Endothelial cell of umbilical vein (primary cell): ENCODE measurements at regions not wholly inside any gene's neighbourhood (a gene's known extent, or its start where the extent isn't known, plus 50 kb on each side); places are given as distances from the start of the nearest gene placed in this dataset.

Source experiments
- BruUV-seq: library from RNA; stranded (reverse); fragments of 400-500 nt; replicated peaks from 2 replicates; lab custom pipeline; 2021; lab: Mats Ljungman, UMichigan
- CTCF ChIA-PET: fragments of 300-600, 350-600 bp; sonication (Branson Sonifier 250); formaldehyde crosslinking; loops from one replicate; lab custom pipeline; 2021; ENCODE audit warnings: antibody characterized with exemption, inconsistent platforms; lab: Charles Lee
- POLR2A ChIA-PET: fragments of 300-600, 350-600 bp; sonication (Branson Sonifier 250); formaldehyde crosslinking; loops from one replicate; lab custom pipeline; 2021; ENCODE audit warnings: antibody characterized with exemption, inconsistent platforms; lab: Charles Lee
- DNase-seq: peaks from one replicate; pipeline ENCODE4 v3.0.0-alpha.2; 2011; ENCODE audit warnings: low read depth, low spot score
- FAIRE-seq: peaks from 2 replicates; lab custom pipeline; 2011; peaks lifted over from hg19 to GRCh38; lab: Jason Lieb, UNC
- H2AFZ ChIP-seq: 2 replicates; pipeline ENCODE4 v1.6.0; 2012; ENCODE audit warnings: low read depth, low read length, control low read depth, inconsistent platforms
- H3K27ac ChIP-seq: 2 replicates; pipeline ENCODE4 v1.5.1; 2011; ENCODE audit warnings: low read depth, mild to moderate bottlenecking, control low read depth, low read length, moderate library complexity; ENCODE audit not compliant: insufficient read depth
- H3K27me3 ChIP-seq, 2 experiments: 2 replicates each; pipeline versions ENCODE4 v1.6.0 to v1.6.1; 2011; ENCODE audit warnings: low read length in 2 of 2, mixed read lengths in 1 of 2; ENCODE audit not compliant: control insufficient read depth in 2 of 2, insufficient read depth in 2 of 2
- H3K36me3 ChIP-seq, 2 experiments: 2 replicates in 1 of 2; 3 replicates in 1 of 2; pipeline ENCODE4 v1.5.1; 2011; ENCODE audit warnings: low read length in 2 of 2, mild to moderate bottlenecking in 1 of 2, moderate library complexity in 1 of 2; ENCODE audit not compliant: control insufficient read depth in 2 of 2, insufficient read depth in 2 of 2; ENCODE audit errors: extremely low read depth in 1 of 2
- H3K4me1 ChIP-seq: 3 replicates; pipeline ENCODE4 v1.5.1; 2011; ENCODE audit warnings: mild to moderate bottlenecking, low read length; ENCODE audit not compliant: control insufficient read depth, insufficient read depth; ENCODE audit errors: extremely low read depth
- H3K4me2 ChIP-seq: 2 replicates; pipeline ENCODE4 v1.6.1; 2011; ENCODE audit warnings: low read length, control low read depth, mixed read lengths; ENCODE audit not compliant: insufficient read depth
- H3K4me3 ChIP-seq, 3 experiments: fragments of 200-600 bp in 1 of 3; sonication (generic), shearing (Covaris generic) in 1 of 3; replicated peaks in 1 of 3; 2 replicates each; pipeline ENCODE4 v1.5.1; 2011 to 2016; ENCODE audit warnings: control low read depth in 3 of 3, low read length in 3 of 3, mild to moderate bottlenecking in 2 of 3, inconsistent platforms in 1 of 3, low read depth in 1 of 3, moderate library complexity in 1 of 3; ENCODE audit not compliant: insufficient read depth in 1 of 3
- H3K79me2 ChIP-seq: 2 replicates; pipeline ENCODE4 v1.6.0; 2012; ENCODE audit warnings: low read length, inconsistent platforms; ENCODE audit not compliant: control insufficient read depth, insufficient read depth
- H3K9ac ChIP-seq: replicated peaks from 2 replicates; pipeline ENCODE3; 2011; ENCODE audit warnings: low read length, control low read depth; ENCODE audit not compliant: insufficient read depth; ENCODE audit errors: extremely low read depth
- H3K9me1 ChIP-seq: replicated peaks from 3 replicates; pipeline ENCODE4 v1.6.0; 2011; ENCODE audit warnings: mild to moderate bottlenecking, low read length; ENCODE audit not compliant: control insufficient read depth, insufficient read depth; ENCODE audit errors: extremely low read depth
- H3K9me3 ChIP-seq: replicated peaks from 2 replicates; pipeline ENCODE4 v1.5.1; 2012; ENCODE audit warnings: low read length, inconsistent platforms; ENCODE audit not compliant: control insufficient read depth, insufficient read depth
- H4K20me1 ChIP-seq: replicated peaks from 2 replicates; pipeline ENCODE3; 2011; ENCODE audit warnings: mild to moderate bottlenecking, low read length; ENCODE audit not compliant: control insufficient read depth, insufficient read depth; ENCODE audit errors: extremely low read depth
- EZH2 ChIP-seq: IDR thresholded peaks from 2 replicates; pipeline ENCODE4 v1.6.1; 2012; ENCODE audit warnings: borderline replicate concordance, low read depth, mild to moderate bottlenecking, moderate library complexity, low read length, inconsistent platforms; ENCODE audit not compliant: severe bottlenecking
- FOS ChIP-seq: IDR thresholded peaks from 2 replicates; pipeline ENCODE4 v1.6.1; 2011; ENCODE audit warnings: mild to moderate bottlenecking, low read length, moderate library complexity, borderline replicate concordance; ENCODE audit not compliant: insufficient read depth
- GATA2 ChIP-seq: IDR thresholded peaks from 2 replicates; pipeline ENCODE4 v1.7.0; 2011; ENCODE audit warnings: low read depth, mild to moderate bottlenecking, moderate library complexity, mixed read lengths, low read length; ENCODE audit not compliant: insufficient read length, insufficient read depth
- JUN ChIP-seq: IDR thresholded peaks from 2 replicates; pipeline ENCODE4 v1.6.1; 2011; ENCODE audit warnings: borderline replicate concordance, low read depth; ENCODE audit not compliant: insufficient read length, insufficient read depth
- MYC ChIP-seq: IDR thresholded peaks from one replicate; pipeline ENCODE4 v1.6.1; 2011; ENCODE audit warnings: mild to moderate bottlenecking, low read depth, low read length
- POLR2A ChIP-seq: IDR thresholded peaks from 2 replicates; pipeline ENCODE4 v1.6.1; 2012; ENCODE audit warnings: low read depth, mild to moderate bottlenecking, control low read depth, low read length
- POLR2AphosphoS5 ChIP-seq: IDR thresholded peaks from 2 replicates; pipeline ENCODE4 v1.6.1; 2012; ENCODE audit warnings: low read depth, mild to moderate bottlenecking, control low read depth, low read length, moderate library complexity; ENCODE audit not compliant: insufficient read depth
- dilution Hi-C: fragments of 300-500 bp; cut with MboI; formaldehyde crosslinking; loops from one replicate; pipeline ENCODE4 v1.15.0; 2019; ENCODE audit warnings: low sequenced_read_pairs; ENCODE audit not compliant: extremely low pct_ligation_motif_present
- intact Hi-C: fragments of 100-400 bp; cut with micrococcal nuclease; formaldehyde crosslinking; loops from one replicate; pipeline ENCODE4 v1.10.0; 2022
- TF ChIP-seq, protein P1 (sequence below), 2 donors: IDR thresholded peaks; 1 replicate in 1 of 2; 2 replicates in 1 of 2; pipeline ENCODE4 v1.5.1; 2011; ENCODE audit warnings: low read length in 2 of 2, mild to moderate bottlenecking in 2 of 2, moderate library complexity in 2 of 2, control low read depth in 1 of 2, inconsistent platforms in 1 of 2, low read depth in 1 of 2; ENCODE audit not compliant: insufficient read depth in 1 of 2; ENCODE audit errors: extremely low read depth in 1 of 2
- TF ChIP-seq, protein P2 (sequence below): IDR thresholded peaks from 2 replicates; pipeline ENCODE4 v1.6.1; 2011; ENCODE audit not compliant: insufficient read depth, insufficient read length

DNA sequence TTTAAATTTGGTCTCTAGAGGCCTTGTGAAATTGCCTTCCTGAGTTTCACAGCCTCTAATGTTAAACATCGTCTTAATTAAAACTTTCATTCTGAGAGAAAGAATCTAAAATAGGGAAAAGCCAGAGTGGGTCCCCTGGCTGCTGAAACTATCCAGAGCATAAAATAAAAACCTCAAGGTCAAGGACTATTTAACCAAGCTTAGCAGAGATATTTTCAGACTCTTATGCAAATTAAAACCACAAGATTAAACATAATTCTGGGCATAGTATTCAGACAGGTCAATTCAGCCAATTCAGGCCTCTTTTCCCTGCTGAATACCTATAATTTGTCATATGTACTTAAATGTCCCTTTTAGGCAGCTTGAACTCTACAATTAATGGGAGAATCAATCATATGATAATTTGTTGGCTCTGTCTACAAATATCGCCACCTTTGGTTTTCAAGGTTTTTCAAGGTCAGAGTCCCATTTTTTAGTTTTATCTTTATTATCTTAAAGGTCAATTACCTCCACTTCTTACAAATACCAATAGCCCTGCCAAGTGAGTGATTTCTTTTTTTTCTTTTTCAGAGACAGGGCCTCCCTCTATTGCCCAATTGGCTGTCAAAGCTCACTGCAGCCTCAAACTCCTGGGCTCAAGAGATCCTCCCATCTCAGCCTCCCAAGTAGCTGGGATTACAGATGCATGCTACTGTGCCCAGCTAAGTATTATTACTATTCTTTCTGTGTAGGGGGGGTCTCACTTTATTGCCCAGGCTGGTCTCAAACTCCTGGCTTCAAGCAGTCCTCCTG is 257.1 kb downstream of the PHLDA1 start:
- H3K79me2 ChIP-seq, result no peaks in the 10 kb centered on the region
- POLR2A ChIA-PET, result interaction anchor here (0.6 kb wide), 1 partner anchor 207 kb away, joined by 3 read pairs; no protein-coding TSS in a partner anchor
- intact Hi-C loops (no loop called here), dilution Hi-C loops (no loop called here)
- no peaks in the 10 kb centered on the region for H4K20me1 ChIP-seq
- H3K4me1 ChIP-seq, result peaks cover 9% of the 10 kb centered on the region
- H3K4me2 ChIP-seq, result no peak overlapping the region
- DNase-seq (no peak), FAIRE-seq (no peak)
- H3K27me3 ChIP-seq, result no peaks in the 10 kb centered on the region
- no peaks in the 10 kb centered on the region for H3K36me3 ChIP-seq
- no peaks in the 10 kb centered on the region for H3K9me3 ChIP-seq
- no peak overlapping the region for H3K9ac ChIP-seq
- H2AFZ ChIP-seq, result no peak overlapping the region
- CTCF ChIA-PET, result interaction anchor here (0.9 to 1.0 kb wide), 2 partner anchors 29 to 41 kb away, joined by 3 to 4 read pairs; no protein-coding TSS in a partner anchor
- no peak overlapping the region for H3K27ac ChIP-seq
- no peaks in the 10 kb centered on the region for H3K9me1 ChIP-seq
- no peak overlapping the region for H3K4me3 ChIP-seq
- TF ChIP-seq FOS, result no peak
- TF ChIP-seq POLR2A, result no peak
- TF ChIP-seq POLR2AphosphoS5, result no peak
- TF ChIP-seq, protein P1, sequence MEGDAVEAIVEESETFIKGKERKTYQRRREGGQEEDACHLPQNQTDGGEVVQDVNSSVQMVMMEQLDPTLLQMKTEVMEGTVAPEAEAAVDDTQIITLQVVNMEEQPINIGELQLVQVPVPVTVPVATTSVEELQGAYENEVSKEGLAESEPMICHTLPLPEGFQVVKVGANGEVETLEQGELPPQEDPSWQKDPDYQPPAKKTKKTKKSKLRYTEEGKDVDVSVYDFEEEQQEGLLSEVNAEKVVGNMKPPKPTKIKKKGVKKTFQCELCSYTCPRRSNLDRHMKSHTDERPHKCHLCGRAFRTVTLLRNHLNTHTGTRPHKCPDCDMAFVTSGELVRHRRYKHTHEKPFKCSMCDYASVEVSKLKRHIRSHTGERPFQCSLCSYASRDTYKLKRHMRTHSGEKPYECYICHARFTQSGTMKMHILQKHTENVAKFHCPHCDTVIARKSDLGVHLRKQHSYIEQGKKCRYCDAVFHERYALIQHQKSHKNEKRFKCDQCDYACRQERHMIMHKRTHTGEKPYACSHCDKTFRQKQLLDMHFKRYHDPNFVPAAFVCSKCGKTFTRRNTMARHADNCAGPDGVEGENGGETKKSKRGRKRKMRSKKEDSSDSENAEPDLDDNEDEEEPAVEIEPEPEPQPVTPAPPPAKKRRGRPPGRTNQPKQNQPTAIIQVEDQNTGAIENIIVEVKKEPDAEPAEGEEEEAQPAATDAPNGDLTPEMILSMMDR (IDR thresholded peaks at IDR 0.05; ENCODE audit: extremely low read depth in 1 of 2, insufficient read depth in 1 of 2, low read depth in 1 of 2, low read length in 2 of 2), result no peak
- TF ChIP-seq, protein P2, sequence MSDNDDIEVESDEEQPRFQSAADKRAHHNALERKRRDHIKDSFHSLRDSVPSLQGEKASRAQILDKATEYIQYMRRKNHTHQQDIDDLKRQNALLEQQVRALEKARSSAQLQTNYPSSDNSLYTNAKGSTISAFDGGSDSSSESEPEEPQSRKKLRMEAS, result no peak
- no peak for TF ChIP-seq EZH2
- TF ChIP-seq GATA2, result no peak
- no peak for TF ChIP-seq MYC
- TF ChIP-seq JUN, result no peak
- BruUV-seq, result no TSS peak
